Omental fat pad (tissue), 3 donors: ENCODE measurements at regions not wholly inside any gene's neighbourhood (a gene's known extent, or its start where the extent isn't known, plus 50 kb on each side); places are given as distances from the start of the nearest gene placed in this dataset.

ENCODE experiments used
- ATAC-seq: fragments of 150-250 bp; one replicate; pipeline ENCODE4 v1.9.1; 2016; ENCODE audit warnings: mild to moderate bottlenecking, moderate library complexity; ENCODE audit not compliant: low FRiP score
- DNase-seq: peaks from one replicate; pipeline ENCODE4 v3.0.0-alpha.2; 2019; ENCODE audit warnings: low spot score
- TF ChIP-seq, protein P1 (sequence below), 3 donors: fragments of 450-650 bp; IDR thresholded peaks; one replicate each; pipeline ENCODE4 v1.5.1; 2016 to 2017; ENCODE audit warnings: antibody characterized with exemption in 3 of 3, mild to moderate bottlenecking in 3 of 3, moderate library complexity in 2 of 3

- no peak for ATAC-seq
- TF ChIP-seq, protein P1, sequence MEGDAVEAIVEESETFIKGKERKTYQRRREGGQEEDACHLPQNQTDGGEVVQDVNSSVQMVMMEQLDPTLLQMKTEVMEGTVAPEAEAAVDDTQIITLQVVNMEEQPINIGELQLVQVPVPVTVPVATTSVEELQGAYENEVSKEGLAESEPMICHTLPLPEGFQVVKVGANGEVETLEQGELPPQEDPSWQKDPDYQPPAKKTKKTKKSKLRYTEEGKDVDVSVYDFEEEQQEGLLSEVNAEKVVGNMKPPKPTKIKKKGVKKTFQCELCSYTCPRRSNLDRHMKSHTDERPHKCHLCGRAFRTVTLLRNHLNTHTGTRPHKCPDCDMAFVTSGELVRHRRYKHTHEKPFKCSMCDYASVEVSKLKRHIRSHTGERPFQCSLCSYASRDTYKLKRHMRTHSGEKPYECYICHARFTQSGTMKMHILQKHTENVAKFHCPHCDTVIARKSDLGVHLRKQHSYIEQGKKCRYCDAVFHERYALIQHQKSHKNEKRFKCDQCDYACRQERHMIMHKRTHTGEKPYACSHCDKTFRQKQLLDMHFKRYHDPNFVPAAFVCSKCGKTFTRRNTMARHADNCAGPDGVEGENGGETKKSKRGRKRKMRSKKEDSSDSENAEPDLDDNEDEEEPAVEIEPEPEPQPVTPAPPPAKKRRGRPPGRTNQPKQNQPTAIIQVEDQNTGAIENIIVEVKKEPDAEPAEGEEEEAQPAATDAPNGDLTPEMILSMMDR (IDR thresholded peaks at IDR 0.05) = no peak
- no peak for DNase-seq
Observed at GRCh38 chr18:41140506-41140905, 814.5 kb upstream of the PIK3C3 start.

DNA sequence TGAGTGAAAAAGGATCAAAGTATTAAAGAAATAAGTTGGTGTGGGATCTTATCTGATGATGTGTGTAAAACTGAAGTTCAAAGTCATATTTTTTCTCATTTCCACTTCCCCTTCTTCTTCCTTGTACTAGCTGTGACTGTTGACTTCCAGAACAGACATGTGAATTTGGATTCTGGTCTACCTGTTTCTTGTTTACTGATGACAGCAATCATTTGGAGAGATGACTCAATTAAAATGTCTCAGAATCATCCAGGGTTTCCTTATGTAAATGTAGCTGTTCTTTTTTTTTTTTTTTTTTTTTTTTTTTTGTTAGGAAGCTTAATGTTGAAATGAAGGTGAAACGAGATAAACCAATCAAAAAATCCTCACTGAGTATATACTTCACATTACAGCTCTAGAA lies 819.9 kb upstream of the PIK3C3 start:
- ATAC-seq (no peak), DNase-seq (no peak)
- TF ChIP-seq, protein P1 (IDR thresholded peaks at IDR 0.05) = no peak

DNA sequence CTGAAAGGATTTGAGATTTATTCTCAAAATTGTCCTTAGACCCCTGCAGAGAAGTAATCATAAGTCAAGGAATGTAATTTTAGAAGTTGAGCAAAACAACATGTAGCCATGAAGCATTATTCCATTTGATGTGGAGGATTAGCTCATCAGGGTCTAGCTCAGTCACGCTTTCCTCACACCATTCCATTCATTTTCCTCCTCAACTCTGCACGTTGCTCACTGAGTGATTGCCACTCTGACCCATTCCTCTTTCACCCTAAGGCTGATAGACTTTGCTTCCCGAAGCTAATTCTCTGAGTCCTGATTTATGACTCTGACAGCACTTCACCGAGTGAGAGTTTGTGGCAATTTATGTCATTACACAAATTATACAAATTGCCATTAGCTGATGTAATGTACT lies 820.6 kb upstream of the PIK3C3 start:
- TF ChIP-seq, protein P1 (IDR thresholded peaks at IDR 0.05) = no peak
- ATAC-seq = no peak
- DNase-seq = no peak

DNA sequence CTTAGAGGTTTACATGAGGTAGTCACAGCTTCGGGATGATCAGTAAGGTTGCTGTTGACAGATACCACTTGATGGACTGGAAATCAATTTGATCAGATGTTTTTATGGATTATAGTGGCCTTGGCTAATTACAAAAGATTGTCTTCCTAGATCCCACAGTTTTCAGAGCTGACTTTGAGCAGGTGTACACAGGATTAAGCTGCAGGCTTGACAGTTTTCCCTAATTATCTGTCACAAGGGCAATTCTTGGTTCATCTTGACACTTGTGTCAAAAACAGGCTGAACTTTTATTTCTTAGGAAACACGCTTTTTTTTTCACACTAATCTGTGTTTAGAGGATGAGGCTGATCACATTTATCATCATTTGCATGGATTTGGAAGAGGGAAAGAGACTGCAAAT lies 824.0 kb upstream of the PIK3C3 start:
- TF ChIP-seq, protein P1 (IDR thresholded peaks at IDR 0.05) = no peak
- ATAC-seq (no peak), DNase-seq (no peak)

DNA sequence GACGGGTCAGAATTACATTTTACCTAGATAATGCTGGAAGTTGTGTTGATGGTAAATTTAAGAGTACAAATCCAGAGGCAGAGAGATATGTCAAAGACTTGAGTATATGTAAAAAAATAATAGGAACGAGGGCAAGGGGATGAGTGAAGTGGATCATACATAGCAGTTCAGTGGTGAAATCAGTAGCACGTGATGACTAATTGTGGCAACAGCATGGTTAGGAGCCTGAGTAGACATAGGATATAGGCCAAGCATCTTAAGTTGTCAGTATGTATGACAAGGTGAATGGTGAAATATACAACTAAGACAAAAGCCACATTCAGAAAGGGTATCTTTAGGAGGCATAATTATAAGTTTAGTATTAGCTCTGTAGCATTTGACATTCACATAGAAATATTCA lies 826.5 kb upstream of the PIK3C3 start:
- DNase-seq (no peak), ATAC-seq (no peak)
- TF ChIP-seq, protein P1 (IDR thresholded peaks at IDR 0.05) = no peak

- ATAC-seq = no peak
- TF ChIP-seq, protein P1 (IDR thresholded peaks at IDR 0.05) = no peak
- DNase-seq = no peak
Observed at GRCh38 chr18:41128126-41128525, 826.9 kb upstream of the PIK3C3 start.

- no peak for DNase-seq
- no peak for ATAC-seq
- TF ChIP-seq, protein P1 (IDR thresholded peaks at IDR 0.05) = no peak
Observed at GRCh38 chr18:41126541-41127235, 828.3 kb upstream of the PIK3C3 start.
